ENCODE measurements at regions not wholly inside any gene's neighbourhood (a gene's known extent, or its start where the extent isn't known, plus 50 kb on each side); places are given as distances from the start of the nearest gene placed in this dataset.
"Not testable (repeated sequence)": the region's sequence is repeated elsewhere in the genome, so short reads cannot be mapped to it uniquely, and the experiment has no call there.

DNA sequence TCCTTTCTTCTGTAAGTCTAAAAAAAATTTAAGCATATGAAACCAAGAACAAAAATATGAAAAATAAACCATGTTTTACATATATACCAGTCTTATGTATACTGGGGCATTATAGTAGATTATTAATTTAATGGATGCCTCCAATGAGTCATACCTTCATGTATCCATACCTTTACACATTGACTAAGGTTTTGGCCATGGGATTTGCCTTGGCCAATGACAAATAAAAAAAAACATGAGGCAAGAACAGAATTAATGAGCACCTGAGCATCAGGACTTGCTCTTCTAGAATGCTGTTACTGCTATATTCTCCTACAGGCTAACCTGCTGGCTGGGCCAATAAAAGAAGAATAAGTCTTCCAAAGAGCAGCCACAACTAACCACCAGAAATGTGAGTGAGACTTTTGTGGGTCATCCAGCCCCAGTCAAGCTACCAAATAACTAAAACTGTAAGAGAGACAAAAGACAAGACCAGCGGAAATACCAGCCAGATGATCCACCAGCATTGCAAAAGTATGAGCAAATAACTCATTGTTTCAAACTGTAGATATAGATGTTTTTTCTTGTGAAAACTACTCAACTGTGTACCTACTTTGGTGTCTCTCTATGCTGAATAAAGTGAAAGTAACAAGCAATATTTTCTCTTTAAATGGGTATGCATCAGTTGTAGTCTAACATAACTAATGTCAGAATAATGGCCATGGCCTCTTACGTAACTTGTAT is 749.6 kb upstream of the VRK2 start:
- DNase-seq (ENCODE audit: low spot score), result no peak

DNA sequence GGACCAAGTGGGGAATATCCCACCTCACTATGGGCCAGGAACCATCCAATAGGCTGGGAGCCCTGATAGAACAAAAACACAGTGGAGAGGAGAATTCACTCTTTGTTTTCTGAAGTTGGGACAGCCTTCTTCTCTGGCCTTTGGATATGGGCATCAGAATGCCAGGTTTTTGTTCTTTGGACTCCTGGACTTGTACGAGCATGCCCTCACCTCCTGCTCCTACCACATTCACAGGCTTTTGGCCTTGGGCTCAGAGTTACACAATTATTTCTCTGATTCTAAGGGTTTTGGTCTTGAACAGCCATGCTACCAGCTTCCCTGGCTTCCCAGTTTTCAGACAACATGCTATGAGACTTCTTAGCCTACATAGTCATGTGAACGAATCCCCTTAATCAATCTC is 732.9 kb upstream of the VRK2 start:
- no peak for DNase-seq (ENCODE audit: low spot score)

DNA sequence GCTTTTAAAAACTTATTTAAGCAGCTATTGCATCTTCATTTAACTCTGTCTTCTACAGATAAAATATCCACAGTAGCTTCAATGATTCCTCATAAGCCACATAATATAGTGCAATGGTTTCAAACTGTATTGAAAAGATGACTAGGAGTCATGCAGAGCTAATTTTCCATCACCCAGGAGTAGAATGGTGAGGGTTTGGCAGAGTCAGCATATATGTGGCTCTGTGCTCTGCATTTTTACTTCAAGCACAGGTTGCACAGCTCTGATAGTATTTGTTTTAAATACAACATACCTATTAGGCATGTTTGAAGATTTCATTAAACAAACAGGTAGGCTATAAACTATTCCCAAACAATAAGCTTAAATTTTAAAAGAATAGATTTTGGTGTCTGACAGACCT is 731.9 kb upstream of the VRK2 start:
- DNase-seq (ENCODE audit: low spot score), result no peak

DNA sequence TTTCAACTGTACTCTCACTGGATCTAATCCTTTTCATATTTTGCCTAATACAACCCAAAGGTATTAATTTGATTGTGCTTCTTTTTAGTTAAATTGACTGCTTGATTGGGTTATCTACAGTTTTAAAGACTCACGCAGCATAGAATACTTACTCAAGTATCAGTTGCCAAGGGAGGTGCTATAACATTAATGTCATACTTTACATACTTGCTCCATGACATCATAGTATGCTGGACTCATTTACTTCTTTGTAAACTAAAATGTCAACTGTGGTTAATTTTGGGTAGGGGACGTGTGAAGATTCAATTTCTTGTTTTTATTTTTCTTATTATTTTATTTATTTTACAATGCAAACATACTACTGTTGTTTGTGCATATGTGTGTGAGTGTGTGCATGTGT is 716.2 kb upstream of the VRK2 start:
- DNase-seq (ENCODE audit: low spot score), result peak; percentile 2

DNA sequence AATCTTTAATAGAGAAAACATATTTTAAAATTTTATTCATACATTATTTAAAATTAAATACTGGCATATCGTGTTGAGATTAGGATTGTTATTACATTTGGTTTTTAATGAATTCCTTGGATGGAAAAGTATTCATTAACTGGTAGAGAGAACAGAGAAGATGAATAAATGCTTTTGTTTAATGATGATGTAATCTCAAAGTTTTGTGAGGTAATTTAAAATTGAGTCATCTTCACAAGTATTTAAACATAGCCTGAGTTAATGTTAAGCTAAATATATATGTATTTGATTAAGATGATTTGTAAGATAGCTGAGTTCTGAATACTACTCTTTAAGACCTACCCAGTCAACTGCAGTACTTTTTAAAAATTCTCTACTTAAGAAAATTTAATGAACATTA is 713.4 kb upstream of the VRK2 start:
- no peak for DNase-seq (ENCODE audit: low spot score)

DNA sequence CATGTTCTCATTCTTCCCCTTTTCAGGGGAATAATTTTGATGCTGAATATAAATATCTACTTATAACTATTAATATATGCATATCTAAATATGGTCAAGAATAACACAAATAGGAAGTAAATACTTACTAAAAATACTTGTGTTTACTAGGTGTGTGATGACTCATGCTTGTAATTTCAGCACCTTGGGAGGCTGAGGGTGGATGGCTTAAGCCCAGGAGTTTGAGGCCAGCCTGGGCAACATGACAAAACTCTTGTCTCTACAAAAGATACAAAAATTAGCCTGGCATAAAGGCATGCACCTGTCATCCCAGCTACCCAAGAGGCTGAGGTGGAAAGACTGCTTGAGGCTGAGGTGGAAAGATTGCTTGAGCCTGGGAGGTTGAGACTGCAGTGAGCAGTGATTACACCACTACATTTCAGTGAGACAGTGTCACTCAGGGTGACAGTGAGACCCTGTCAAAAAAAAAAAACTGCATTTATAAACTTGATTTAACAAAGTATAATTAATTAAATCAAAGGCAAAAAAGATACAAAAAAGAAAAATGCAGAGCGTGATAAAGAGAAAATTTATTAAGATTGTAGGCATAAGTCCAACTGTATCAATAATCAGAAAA is 703.1 kb upstream of the VRK2 start:
- DNase-seq (ENCODE audit: low spot score), result no peak

DNA sequence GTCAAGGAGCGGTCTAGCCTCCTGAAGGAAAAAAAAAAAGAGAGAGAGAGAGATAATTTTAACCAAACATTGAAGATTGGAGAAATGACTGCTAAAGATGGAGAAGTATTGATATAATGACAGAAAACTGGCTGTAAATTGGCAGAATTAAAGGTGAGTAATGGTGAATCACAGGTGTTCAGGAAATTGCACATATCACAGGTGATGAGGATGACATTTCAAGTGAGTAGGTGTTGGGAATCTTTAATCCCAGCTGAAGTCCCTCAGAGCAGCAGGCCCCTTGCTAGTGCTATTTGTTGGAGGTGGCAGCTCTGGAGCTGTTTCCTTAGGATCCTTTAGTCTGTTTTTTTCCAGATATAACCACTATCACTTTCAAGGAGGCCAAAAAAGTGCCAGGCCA is 678.4 kb upstream of the VRK2 start:
- DNase-seq (ENCODE audit: low spot score), result no peak

DNA sequence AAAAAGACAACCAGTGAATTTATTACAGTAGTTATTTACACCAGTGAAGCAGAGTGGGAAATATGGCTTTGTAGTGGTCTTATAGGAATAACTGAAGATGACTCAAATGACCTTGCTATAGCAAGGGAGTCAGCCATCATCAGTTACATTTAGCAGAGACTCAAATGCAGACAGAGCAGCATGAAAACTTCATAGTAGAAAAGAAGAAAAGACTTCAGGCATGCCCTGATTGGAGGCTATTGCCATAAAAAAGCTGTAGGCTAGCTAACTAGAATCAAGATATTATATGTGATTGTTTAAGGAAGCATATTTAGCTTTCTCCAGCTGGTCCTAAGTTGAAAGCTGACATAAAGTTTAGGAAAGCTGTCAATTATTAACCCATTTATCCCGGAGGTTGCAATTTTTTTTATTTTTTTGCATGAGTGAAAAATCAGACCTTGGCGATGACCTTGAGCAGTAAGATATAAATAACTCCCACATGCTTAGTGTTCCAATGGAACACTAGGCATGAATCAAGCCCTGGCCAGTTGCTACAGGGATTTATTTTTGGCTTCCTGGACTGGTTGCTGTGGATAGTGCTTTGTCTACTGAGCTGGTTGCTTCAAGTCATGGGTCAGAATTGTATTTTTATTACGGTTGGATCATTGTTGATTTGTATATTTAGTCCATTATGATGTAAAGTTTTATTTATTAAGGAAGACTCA is 675.6 kb upstream of the VRK2 start:
- DNase-seq (ENCODE audit: low spot score), result peak; percentile 33

DNA sequence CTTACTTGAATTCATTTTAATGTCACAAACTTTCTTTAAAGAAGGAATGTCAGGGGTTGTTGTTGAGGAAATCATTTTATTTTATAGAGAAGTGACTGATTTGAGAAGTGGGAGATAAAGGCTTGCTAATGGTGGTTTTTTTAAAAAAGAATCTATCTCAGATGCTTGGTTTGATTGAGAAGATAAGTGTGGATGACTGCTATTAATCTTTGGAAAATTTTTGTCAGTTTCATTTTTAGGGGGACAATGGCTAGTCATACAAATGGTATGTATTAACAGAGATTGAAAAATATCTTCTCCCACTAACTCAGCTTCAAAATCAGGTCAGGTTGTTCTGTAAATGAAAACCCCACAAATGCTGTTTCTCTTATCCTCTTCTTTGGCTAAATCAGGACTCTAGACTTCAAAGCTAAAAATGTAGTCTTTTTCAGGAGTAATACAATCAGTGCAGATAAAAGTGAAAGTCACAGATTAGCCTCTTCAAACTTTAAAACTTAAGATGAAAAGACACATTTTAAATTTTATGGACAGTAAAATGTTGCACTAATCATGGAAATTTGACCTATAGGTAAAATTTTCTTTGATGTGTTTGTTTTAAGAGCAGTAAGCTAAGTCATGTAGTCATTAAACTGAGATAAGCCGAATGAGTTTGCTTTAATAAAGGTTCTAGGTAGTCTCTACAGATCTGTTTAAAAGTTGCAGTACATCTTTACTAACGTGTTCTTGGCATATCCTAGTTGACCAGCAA is 674.2 kb upstream of the VRK2 start:
- DNase-seq (ENCODE audit: low spot score), result peak; percentile 76

DNA sequence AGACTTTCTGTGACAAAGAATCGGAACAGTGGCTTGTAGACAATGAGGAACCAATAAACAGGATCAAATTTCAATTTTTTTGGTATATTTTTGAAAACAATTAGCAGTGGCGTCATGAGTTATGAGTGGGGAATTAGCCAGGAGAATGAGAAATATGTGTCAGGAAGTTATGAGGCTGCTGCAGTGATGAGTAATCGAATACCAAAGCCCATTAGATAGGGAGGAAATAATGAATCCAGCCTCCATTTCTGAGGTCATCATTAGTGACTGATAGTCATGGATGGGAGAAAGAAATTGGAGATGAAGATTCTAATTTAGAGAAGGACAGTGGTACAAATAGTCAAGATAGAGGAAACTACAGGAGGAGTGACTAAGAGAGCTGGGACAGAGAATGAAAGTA is 673.1 kb upstream of the VRK2 start:
- no peak for DNase-seq (ENCODE audit: low spot score)

DNA sequence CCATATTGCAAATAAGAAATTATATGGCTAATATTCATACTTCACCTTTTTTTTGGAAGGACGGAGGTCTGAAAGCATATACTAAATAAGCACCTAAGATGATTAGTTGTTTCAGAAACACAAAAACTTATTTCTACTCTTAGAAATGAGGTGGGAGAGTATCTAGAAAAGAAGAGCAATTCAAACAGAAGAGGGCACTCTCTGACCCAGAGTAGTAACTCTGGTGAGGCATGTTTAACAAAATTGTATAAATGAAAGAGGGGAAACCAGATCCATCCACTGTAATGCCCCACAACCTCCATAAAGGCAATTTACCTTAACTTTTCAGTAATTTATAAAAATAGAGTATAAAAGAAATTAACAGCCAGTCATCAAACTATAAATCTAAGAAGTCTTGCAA is 669.6 kb upstream of the VRK2 start:
- DNase-seq (ENCODE audit: low spot score), result no peak

DNA sequence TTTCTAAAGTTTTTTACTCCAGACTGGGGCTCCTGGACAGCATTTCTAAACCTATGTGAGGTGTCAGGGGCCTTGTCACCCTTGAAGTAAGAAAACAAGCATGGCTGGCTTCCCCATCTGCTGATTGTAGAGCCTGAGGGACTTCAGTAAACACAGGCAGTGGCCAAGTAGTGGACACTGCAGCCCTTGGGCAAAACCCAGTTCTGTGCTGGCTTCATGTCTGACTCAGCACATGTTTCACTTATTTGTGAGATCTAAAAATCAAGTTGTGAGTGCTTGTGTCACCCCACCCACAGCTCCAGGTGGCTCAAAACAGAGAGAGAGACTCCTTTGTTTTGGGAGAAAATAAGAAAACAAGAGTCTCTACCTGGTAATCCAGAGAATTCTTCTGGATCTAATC is 660.3 kb upstream of the VRK2 start:
- DNase-seq (ENCODE audit: low spot score), result no peak

DNA sequence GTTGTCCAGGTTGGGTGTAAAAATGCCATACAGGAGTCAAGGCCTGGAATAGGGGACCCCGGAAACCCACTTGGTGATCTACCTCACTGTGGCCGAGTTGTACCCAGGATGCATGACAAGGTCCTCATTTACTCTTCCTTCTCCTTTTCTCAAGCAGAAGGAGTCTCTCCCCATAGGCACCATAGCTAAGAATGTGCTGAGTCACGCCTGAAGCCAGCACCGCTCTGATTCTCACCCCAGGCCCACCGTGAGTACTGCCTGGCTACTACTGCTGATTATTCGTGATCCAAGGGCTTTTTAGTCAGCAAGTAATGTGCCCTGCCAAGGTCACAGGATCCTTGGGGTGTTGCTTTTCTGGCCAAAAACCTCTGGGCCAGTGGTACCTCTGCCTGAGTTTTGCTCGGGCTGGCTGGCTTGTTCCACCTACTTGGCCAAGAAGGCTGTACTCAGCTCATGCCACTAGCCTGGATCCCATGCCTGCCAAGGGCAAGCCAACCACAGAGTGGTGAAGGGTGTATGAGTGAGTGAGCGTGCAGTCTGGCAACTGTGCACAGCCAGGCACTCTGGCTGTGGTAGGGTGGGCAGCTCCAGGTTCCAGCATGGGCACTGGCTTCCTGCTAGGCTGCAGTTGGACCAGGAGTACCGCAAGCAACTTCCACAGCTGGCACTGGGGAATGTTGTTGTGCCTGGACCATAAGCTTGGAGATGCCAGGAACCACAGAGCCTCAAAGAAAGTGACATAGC is 650.1 kb upstream of the VRK2 start:
- DNase-seq (ENCODE audit: low spot score), result no peak

DNA sequence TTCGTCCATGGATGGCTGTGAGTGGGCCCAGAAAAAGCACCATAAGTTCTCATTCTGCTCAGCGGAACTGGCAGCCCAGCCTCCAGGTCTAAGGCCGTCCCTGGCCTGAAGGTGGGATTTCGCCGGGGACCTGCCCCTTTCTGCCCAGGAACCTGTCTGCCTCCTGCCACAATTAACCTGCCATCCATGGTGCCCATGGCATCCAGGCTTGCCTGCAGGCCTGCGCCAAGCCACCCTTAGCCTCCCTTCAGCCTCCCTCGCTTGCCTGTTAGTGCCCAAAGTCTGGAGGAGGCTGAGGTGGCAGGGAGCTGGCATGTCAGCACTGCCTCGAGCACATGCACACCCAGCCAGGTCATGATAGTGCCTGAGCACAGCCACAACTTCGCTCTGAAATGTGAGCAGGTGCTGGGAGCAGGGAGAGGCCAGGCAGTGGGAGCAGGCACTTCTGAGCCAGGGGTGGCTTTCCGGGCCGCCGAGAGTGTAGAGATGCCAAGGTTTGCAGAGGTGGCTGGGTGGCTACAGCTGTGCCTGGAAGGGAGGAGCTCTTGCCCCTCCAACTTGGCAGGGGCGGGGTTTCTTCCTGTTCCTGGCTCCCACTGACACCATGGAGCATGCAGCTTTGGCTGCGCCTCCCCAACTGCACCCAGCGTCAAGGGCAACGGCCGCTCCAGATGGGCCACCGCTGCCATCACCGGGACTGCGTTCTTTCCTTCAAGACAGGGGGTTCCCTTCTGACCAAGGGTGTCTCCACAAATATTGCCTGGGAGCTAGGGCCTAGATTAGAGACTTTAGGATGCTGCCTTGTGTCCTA is 648.9 kb upstream of the VRK2 start:
- DNase-seq (ENCODE audit: low spot score), result no peak

DNA sequence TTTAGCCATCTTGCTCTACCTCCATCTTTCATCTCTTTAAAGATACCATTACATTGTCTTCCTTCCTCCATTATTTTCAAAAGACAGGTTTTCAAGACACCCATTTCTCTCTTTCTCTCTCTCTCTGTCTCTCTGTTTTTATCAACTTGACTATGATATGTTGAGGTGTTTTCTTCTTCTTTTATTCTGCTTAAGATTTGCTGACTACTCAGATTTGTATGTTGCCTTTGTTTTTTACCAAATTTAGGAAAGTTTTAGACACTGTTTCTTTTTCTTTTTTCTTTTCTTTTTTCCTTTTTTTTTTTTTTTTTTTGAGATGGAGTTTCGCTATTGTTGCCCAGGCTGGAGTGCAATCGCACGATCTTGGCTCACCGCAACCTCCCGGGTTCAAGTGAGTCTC is 647.5 kb upstream of the VRK2 start:
- DNase-seq (ENCODE audit: low spot score), result no peak

DNA sequence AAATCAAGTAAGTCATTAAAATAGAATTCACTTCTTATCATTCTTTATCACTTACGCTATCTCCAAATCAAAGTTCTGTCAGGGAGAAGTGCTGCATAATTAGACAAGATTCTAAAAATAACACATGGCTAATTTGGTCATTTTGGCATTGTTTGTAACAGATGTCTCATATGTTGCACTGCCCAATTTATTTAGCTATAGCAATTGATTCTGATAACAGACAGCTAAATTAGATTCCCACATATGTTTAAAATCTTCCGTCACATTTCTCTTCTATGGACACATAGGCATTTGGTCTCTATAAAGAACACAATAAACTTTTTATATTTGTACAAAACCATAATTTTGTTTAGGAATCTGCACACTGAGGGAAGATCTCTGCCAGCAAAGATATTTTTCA is 644.5 kb upstream of the VRK2 start:
- DNase-seq (ENCODE audit: low spot score), result no peak

DNA sequence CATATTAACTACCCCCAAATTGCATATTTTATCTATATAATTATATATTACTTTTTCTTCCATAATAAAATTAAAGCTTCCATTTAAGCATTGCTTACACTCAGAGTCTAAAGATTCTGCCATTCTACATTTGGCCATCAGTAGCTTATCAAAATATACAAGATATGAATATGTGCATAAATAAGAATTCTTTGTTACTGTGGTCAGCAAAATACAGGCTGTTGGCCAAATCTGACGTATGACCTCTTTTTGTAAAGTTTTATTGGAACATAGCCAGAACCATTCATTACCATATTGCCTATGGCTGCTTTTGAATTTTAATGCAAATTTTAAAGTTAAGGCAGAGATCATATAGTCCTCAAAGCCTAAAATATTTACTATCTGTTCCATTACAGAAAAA is 643.9 kb upstream of the VRK2 start:
- DNase-seq (ENCODE audit: low spot score), result no peak

DNA sequence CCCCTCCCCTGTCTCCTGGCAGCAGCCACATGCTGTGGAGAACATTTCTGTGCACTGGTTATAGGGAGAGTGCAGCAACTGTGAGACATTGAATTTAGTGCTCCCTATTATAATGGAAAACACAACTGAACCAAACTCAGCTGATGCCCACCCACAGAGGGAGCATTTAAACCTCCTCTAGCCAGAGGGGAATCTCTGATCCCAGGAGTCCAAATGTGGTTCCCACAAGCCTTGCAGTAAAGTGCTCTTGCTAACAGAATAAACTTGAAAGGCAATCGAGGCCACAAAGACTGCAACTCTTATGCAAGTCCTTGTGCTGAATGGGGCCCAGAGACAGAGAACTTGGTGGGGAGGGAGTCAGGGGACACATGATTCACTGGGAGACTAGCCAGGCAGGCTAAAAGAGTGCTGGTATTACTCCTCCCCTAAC is 638.8 kb upstream of the VRK2 start:
- DNase-seq (ENCODE audit: low spot score), result no peak

DNA sequence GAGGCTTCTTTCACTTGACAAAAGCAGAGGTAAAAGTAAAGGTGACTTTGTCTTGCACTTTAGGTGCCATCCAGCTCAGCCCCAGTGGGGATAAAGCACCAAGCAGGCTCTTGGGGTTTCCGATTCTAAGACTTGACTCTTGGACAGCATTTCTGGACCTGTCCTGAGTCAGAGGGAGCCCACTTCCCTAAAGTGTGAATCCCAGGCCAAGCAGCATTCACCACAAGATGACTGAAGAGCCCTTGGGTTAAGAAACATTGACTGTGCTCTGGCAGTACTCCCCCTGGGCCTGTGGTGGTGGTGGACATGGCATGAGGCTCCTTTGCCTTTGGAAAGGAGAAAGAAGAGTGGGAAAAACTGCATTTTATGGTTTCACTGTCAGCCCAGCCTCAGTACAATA is 638.0 kb upstream of the VRK2 start:
- DNase-seq (ENCODE audit: low spot score), result no peak

DNA sequence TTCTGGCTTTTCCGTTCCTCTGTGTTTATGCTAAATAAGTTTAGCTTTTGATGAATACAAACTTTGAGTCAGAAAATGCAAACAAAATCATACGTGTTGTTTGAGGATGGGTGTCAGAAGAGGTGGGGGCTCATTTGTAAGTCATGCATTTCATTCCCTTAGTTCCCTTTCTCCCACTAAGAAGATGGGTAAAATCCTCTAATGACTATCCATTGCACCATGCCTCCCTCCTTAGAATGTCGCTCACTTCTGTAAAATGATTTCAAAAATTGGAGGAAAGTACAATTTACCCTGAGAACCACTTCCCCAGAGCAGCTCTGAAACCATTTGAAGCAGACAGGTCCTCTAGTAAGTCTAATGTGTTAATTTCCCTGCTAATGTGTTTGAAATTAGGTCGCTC is 629.6 kb upstream of the VRK2 start:
- DNase-seq (ENCODE audit: low spot score), result no peak

DNA sequence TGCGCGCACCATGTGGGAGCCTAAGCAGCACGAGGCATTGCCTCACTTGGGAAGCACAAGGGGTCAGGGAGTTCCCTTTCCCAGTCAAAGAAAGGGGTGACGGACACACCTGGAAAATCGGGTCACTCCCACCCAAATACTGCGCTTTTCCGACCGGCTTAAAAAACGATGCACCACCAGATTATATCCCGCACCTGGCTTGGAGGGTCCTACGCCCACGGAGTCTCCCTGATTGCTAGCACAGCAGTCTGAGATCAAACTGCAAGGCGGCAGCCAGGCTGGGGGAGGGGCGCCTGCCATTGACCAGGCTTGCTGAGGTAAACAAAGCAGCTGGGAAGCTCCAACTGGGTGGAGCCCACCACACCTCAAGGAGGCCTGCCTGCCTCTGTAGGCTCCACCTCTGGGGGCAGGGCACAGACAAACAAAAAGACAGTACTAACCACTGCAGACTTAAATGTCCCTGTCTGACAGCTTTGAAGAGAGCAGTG is 627.7 kb upstream of the VRK2 start:
- not testable (repeated sequence) for DNase-seq (ENCODE audit: low spot score)
